ENCODE measurements at regions not wholly inside any gene's neighbourhood (a gene's known extent, or its start where the extent isn't known, plus 50 kb on each side); places are given as distances from the start of the nearest gene placed in this dataset.

DNA sequence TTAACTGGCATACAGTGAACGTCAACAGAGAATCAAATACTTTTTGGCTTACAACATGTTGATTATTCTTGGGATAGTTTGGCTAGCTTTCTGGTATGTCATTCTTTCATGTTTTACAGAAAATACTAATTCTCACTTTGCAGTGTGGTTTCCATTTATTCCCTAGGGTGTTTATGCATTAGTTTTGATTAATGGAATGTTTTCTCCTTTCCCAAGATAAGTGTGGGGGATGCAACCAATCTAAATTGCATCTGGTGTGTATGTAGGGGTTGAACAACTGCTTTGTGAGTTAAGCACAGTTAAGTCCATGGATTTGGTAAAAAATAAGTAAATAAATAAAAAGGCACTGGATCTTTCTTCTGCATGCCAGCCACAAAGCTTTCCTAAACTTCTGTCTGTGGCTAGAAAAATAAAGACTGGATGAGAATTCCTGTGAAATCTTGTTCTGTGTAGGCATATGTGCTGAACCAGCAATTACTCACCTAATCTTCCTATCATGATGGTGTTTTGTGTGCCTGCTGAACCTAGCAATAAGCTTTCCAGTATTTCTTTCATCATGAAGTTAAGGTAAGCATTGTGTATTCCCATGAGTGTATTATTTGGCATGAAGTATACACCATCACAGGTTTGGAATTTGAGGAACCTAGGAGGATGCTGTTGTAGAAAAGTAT is 50.6 kb upstream of the TENM3 start:
- no peak for DNase-seq
- no peak for TF ChIP-seq EZH2 (optimal IDR thresholded peaks at IDR 0.05; ENCODE audit: low read depth, low read length)
- TF ChIP-seq EZH2phosphoT487 (IDR thresholded peaks at IDR 0.05; ENCODE audit: low read length): no peak
- TF ChIP-seq, protein P1, sequence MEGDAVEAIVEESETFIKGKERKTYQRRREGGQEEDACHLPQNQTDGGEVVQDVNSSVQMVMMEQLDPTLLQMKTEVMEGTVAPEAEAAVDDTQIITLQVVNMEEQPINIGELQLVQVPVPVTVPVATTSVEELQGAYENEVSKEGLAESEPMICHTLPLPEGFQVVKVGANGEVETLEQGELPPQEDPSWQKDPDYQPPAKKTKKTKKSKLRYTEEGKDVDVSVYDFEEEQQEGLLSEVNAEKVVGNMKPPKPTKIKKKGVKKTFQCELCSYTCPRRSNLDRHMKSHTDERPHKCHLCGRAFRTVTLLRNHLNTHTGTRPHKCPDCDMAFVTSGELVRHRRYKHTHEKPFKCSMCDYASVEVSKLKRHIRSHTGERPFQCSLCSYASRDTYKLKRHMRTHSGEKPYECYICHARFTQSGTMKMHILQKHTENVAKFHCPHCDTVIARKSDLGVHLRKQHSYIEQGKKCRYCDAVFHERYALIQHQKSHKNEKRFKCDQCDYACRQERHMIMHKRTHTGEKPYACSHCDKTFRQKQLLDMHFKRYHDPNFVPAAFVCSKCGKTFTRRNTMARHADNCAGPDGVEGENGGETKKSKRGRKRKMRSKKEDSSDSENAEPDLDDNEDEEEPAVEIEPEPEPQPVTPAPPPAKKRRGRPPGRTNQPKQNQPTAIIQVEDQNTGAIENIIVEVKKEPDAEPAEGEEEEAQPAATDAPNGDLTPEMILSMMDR (IDR thresholded peaks at IDR 0.05; ENCODE audit: low read length): no peak
- Histone ChIP-seq H2AFZ (ENCODE audit: low read length) (no peak overlapping the region), H4K20me1 (ENCODE audit: insufficient read depth, low read length) (no peaks in the 10 kb centered on the region), H3K4me2 (ENCODE audit: low read depth, low read length) (no peak overlapping the region), H3K36me3 (replicated peaks; ENCODE audit: insufficient read depth, low read length) (no peaks in the 10 kb centered on the region), H3F3A (ENCODE audit: insufficient read depth, low read length) (no peaks in the 10 kb centered on the region), H3K9me3 (replicated peaks; ENCODE audit: insufficient read depth, low read length) (no peaks in the 10 kb centered on the region), H3K9me2 (replicated peaks; ENCODE audit: insufficient read depth, low read length) (no peaks in the 10 kb centered on the region), H3K27ac (ENCODE audit: low read length) (no peak overlapping the region), H3K4me3 (ENCODE audit: low read length) (no peak overlapping the region), H3K4me1 (ENCODE audit: low read length) (no peaks in the 10 kb centered on the region), H3K79me2 (ENCODE audit: low read length) (no peaks in the 10 kb centered on the region), H3K9ac (ENCODE audit: low read length) (no peak overlapping the region), H3K27me3 (replicated peaks; ENCODE audit: insufficient read depth, low read length) (no peaks in the 10 kb centered on the region)

DNA sequence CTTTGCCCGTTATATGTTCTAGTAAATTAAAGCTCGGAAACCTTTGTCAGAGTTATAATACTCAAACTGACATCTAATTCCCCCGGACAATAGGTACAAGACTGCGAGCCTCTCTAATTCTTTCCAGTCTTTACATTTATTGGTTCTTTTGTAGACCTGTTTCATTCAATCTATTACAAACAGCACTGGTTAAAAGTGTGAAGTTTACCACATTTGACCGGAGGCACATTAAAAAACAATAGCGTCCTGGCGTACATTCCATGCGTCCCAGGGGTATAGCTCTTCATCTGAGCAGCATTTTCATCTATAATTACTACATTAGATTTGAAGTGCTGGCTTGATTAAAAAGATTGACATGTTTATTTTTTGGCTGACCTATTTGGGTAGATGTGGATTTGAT is 49.9 kb upstream of the TENM3 start:
- H3K9ac ChIP-seq (ENCODE audit: low read length): no peak overlapping the region
- no peak overlapping the region for H3K4me2 ChIP-seq (ENCODE audit: low read depth, low read length)
- H3K36me3 ChIP-seq (replicated peaks; ENCODE audit: insufficient read depth, low read length): no peaks in the 10 kb centered on the region
- no peaks in the 10 kb centered on the region for H3K79me2 ChIP-seq (ENCODE audit: low read length)
- H3K27ac ChIP-seq (ENCODE audit: low read length): no peak overlapping the region
- no peaks in the 10 kb centered on the region for H3K9me3 ChIP-seq (replicated peaks; ENCODE audit: insufficient read depth, low read length)
- H3K4me1 ChIP-seq (ENCODE audit: low read length): no peaks in the 10 kb centered on the region
- H3F3A ChIP-seq (ENCODE audit: insufficient read depth, low read length): no peaks in the 10 kb centered on the region
- H3K9me2 ChIP-seq (replicated peaks; ENCODE audit: insufficient read depth, low read length): no peaks in the 10 kb centered on the region
- no peaks in the 10 kb centered on the region for H3K27me3 ChIP-seq (replicated peaks; ENCODE audit: insufficient read depth, low read length)
- DNase-seq: no peak
- no peaks in the 10 kb centered on the region for H4K20me1 ChIP-seq (ENCODE audit: insufficient read depth, low read length)
- H2AFZ ChIP-seq (ENCODE audit: low read length): no peak overlapping the region
- no peak overlapping the region for H3K4me3 ChIP-seq (ENCODE audit: low read length)
- TF ChIP-seq, protein P1 (IDR thresholded peaks at IDR 0.05; ENCODE audit: low read length): no peak
- TF ChIP-seq EZH2 (optimal IDR thresholded peaks at IDR 0.05; ENCODE audit: low read depth, low read length): no peak
- no peak for TF ChIP-seq EZH2phosphoT487 (IDR thresholded peaks at IDR 0.05; ENCODE audit: low read length)

Data from MM.1S (cell line).